Stimulated activated CD4-positive, alpha-beta T cell treated with anti-CD3 and anti-CD28 coated beads, Interleukin-4, amount 100 ng/mL, for 1 hour (primary cell): ENCODE measurements at regions not wholly inside any gene's neighbourhood (a gene's known extent, or its start where the extent isn't known, plus 50 kb on each side); places are given as distances from the start of the nearest gene placed in this dataset.

Source experiments
- DNase-seq: peaks from one replicate; pipeline ENCODE4 v3.0.0-alpha.2; 2020

DNA sequence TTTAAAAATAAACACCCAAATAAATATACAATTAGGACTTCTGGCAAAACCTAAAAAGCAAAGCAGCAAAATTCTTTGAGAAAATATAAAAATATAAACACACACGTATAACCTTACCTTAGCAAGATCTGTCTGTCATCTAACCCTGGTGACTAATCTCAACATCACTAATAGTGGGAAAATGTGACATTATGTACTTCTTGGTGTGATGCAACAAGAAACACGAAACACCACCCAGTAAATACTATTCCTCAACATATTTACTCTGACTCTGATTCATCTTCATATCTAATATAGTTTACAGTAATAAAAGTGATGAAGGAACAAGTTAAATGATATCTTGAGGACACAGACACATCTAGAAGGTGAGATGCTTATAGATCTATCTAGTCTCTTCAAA, 332.6 kb upstream of the MANEA start:
- no peak for DNase-seq

DNA sequence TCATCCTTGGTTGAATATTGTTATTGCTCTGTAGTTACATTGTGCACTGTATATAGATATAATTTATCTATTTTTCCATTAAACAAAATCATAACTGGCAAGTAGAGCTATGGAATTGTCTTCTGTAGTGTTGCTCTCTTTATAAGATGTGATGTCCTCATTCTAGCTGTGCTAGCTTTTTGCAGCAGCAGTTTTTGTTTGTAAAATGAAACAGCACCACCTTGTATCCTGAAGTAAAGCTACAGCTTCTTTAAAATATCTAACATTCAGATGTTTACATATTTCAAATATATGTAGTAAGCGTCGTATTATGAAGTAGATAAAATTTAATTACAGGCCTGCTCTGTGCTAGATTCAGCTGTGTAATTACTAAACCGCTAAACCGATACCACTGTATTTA, 328.8 kb upstream of the MANEA start:
- DNase-seq, result no peak

DNA sequence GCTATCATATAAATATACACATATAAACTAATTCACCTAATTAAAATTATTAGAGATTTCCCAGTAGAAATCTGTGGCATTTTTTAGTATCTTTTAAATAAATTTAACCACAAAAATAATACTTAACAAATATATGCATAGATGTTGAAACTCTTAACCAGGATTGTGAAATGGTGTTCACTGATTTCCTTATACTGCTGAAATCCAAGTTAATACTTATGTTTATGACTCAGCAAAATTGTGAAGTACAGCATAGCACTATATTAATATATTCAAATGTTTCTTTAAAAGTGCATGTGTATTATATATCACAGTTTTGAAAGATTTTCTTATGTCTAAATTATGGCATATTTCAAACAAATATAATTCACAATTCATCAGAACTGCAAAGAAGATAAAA, 328.2 kb upstream of the MANEA start:
- no peak for DNase-seq

DNA sequence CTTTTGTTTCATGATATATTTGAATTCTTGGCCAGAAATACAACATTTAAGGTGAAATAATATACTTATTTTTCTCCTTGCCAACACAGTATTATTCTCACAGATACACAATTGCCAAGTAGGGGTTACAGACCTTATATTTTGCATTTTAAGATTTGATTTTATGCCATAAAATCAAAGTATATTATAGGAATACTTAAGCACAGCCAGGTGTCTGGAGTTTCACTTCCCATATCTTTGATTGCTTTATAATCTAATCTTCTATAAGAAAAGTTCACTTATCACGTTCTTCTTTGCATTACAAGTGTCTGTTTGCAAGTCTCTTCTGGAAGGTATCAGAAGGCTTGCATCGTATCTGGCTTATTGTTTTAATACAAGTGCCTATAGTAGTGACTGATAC, 327.7 kb upstream of the MANEA start:
- DNase-seq, result no peak

DNA sequence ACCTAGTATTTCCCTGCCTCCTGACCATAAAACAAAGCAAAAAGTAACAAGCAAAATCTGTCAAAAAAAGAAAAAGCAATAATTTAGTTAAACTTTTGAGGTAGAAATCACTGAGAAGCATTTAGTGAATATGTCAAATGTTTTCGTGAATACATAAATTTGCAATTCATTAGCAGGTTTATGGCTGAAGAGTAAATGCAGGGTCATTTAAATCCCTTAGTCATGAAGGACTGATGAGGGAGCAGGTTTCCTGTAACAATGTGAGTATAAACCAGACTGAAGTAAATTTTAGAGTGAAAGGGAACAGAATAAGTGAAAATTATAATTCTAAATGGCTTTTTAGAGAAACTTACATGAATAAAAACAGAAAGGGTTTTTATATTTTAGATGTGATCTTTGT, 313.5 kb upstream of the MANEA start:
- DNase-seq, result no peak

DNA sequence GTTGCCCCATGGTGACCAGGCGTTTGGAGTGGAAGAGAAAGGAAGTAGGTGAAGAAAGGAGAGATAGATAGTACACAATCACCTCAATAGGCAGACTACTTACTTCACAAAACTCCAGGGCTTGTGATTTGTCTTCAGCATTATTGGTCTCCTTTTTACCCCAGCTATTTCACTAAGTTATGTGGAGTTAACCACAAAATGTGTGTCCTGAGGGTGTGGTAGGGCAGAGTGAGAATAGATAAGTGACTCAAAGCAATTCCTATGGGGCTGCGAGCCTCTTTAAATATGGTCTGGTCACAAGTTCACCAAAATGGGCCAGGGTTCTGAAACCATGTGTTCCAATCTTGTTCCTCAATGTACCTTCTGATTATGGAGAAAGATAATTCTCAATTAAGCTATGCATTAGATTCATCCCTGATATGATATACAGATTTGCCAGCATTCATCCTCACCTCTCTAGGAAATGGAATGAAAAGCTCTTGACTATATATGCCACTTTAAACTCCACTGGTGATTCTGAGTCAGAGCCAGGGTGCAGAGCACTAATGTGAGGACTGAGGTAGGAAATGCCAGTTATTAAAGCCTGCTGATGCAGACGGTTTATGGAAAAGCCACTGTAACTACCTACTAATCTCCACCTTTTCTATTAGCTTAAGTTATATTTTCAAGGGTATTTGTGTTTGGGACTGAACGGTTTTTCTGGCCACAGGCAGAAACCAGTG, 310.6 kb upstream of the MANEA start:
- DNase-seq, result no peak

DNA sequence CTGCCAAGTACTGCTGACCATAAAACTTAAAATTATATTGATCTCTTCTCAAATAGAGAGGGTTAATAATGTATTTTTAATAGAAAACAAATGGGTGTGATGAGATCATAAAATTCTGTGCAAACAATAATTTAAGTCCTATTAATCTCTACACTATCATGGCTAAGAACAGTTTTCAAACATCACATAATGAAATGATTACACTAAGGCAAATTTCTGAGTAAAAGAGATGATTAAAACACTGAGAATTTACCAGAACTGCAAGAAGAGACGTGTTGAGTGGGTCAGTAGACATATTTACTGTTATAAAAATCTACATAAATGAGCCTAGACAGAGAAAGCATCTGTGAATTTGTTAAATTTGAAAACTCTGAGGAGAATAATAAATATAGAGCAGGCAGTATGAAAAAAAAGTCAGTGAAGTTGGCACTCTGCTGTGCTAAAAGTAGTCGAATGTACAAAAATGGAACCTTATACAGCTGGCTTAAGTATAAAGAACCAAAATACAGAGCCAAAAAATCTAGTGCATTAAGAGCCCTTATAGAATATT, 302.6 kb upstream of the MANEA start:
- no peak for DNase-seq

DNA sequence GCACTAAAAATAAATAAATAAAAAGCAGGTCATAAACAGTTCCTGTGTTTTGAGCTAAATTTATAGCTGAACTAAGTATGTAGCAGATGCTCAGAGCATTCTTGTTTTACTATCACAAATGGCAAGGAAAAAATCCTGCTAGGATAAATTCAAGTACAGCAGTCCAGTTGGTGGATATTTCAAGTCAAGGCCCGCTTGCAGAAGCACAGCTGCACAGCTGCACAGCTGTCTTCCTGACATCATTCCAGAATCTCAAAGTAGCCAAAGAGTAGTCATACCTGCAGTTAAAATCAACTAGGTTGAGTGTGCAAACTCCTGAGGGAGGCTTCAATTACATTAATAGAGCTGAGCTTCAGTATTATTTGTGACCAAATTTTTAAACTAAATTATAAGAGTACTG, 297.7 kb upstream of the MANEA start:
- no peak for DNase-seq

DNA sequence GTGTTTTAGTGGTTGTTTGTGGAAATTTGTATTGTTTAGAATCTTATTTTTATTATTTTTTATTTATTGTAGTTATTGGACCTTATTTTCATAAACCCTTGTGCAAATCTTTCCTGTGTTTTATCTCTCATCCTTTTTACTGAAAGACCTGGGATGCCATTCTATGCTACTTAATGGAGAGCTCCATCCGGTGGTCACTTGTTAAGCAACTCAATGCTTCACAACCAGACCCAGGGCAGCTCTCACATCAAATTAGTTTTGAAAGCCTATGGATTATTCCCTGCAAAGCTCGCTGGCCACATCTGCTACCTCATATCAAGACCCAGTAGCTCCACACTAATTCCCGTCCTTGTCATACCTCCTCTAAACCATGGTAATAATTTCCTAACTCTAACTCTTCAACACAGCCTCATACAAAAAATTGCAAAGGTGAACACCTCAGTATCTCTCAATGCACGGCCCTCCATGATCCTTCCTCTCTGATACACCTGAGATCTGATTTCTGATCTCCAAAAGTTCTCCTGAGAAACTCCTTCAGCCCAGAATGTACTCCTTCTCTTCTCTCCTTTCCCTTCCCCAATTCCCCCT, 296.6 kb upstream of the MANEA start:
- no peak for DNase-seq

DNA sequence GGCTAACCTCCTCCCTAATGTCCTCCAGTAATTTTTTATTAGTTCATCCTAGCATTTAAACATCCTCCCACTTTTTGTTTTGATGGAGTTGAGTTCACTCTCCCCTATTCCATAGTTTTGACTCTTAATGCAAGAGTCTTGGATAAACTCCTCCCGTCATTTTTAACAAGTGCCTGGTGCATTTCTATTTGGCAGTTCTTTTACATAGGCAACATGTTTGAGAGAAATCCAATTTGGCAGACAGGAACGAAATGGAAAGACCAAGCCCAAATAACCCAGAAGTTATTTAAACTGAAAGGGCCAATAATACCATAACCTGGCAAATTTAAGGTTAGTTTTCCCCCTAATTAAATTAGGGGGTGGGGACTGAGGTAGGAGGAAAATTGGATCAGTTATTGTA, 291.5 kb upstream of the MANEA start:
- no peak for DNase-seq

DNA sequence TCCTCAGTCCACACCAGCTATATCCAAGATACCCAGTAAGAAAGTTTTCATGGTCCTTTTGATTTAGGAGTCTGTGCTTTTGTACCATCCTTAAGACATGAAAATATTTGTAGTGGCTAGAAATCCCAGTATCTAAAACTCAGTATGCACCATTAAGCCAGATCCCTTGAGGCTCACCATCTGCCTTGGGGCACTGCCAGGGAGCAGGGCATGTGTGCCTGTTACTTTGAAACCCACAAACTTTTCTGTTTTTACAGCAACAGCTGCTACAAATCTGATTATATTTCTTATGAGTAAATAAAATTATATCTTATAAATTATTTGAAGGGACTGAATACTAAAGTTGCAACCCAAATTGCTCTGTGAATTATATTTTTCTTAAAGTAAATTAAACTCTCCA, 290.5 kb upstream of the MANEA start:
- DNase-seq, result no peak

DNA sequence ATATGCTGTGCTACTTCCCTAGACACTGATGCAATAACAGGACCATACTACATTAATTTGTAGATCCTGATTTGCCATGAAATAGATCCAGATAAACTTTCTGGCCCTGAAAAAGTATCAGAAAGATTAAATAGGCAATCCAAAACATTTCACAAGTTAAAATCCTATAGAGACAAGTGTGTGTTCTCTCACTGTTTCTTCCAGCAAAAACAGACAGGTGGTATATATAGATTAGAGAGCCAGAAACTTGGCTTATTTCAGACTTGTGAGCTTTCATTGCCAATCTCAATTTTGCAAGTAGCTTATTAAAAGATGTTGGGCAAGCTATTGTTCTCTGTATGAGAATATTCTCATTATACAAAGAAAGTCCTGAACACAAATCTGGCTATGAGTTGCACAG, 289.1 kb upstream of the MANEA start:
- DNase-seq, result no peak

DNA sequence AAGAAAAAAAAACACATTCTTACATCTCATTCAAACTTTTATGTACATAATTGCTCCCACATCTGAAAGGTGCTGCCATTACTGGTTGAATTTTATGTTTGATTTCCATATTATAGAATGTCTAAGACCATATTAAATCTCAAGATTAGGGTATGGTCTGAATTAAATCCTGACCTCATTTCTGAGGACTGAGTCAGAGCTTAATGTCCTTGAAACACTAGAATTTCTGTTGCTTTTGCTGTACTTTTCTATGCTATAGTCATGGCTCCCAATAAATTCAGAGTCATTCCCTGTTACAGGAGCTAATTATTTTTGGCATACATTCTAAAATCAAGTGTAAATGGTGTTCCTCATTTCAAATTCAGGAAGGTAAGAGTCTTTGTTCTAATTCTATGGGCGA, 285.3 kb upstream of the MANEA start:
- no peak for DNase-seq

DNA sequence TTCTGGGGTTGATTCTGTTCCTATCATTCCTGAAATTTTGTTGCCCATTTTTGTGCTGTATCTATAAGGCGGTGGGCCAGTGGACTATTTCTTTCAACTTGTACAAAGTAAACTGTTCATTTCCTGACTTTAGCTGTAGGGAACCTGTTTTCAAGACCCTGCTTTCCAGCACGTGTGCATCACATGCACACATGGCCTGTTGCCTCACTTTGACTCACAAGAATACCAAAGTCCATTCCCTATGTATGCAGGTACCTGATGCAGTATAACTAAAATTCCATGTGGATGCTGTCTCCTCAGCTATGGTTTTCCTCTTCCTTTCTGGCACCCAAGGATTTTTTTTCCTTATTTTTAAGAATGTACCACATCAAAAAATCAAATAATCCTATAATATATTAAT, 284.1 kb upstream of the MANEA start:
- no peak for DNase-seq

DNA sequence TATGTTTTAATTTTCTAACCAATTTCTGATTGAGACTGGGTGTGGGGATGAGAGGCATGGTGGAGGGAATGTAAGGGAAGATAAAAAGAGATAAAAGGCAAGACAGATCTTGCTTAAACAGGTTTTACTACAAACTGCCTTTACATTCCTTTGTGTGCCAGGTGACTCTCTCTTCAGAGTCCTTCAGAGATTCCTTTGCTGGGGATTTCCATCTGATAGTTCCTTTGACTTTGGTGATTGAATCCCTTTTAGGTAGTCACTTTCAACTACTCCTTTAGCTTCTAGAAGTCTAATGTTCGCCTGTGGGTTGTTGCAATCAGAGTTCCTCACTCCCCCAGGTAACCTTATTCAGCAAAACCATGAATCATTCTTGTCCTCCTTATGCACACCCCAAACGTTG, 283.3 kb upstream of the MANEA start:
- no peak for DNase-seq

DNA sequence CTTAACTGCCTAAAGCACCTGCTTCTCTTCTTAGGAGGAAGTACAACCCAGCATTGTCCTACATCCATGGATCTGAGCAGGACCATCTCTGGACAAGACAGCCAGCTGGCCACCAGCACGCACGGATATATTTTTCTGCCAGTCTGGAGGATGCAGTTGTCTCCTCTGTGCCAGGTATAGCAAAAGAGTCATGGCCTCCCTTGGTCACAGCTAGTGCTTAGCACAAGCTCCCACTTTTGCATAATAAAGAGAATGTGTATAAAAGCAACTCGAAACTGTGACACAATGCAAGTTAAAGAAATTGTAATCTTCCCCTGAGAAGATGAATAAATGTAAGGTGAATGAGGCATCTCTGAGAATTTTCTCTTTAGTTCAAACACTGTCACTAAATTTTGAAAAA, 267.8 kb upstream of the MANEA start:
- DNase-seq, result no peak

DNA sequence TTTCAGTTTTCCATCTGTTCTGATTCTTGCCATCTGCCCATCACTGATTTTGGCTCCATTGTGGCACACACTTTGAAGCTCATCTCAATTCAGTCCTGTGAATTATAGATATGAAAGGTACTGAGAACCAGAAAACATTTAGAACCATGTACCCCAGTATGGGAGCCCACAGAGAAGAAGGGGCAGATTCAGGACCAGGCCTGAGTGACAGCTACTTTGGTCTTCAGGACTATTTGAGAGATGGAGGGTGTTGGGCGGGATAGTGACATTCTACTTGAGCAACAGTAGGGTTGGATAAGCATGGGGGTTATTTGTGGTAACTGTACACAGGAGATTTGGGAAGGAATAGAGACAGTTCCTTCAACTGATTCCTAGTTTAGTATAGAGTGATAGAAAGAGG, 259.2 kb upstream of the MANEA start:
- no peak for DNase-seq

DNA sequence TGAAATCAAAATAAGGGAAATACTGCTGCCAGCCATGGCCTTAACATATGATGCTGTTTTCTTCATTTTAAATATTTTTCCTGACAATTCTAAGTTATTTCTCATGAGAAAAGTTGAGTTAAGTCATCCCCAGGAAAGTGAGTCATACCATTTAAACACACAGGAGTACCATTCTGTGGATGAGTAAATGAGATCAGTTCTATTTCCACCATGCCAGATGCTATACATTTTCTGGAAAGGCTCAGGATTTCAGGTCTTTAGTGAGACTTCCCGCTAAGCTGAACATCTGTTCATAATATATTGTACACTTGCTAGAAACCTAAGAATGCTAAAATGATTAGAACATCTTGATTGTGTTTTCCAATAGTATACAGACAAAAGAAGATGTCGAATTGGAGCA, 256.2 kb upstream of the MANEA start:
- no peak for DNase-seq

DNA sequence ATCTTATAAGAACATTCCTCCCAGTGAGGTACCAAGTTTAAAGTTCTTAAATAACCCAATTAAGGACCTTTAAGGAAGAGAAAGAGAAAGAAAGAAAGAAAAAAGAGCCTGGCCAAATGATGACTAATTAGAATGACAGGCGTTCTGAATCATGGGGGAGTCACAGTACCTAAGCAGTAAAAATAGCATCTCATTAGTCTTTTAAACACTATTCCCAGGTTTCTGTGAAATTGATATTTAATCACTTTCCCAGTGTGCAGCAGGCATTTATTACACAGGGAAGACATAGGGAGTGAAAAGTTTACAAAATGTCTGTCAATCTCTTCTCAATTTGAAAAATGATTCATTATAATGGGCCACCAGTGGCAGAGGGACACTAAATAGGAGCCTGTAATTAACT, 251.4 kb upstream of the MANEA start:
- DNase-seq, result no peak

DNA sequence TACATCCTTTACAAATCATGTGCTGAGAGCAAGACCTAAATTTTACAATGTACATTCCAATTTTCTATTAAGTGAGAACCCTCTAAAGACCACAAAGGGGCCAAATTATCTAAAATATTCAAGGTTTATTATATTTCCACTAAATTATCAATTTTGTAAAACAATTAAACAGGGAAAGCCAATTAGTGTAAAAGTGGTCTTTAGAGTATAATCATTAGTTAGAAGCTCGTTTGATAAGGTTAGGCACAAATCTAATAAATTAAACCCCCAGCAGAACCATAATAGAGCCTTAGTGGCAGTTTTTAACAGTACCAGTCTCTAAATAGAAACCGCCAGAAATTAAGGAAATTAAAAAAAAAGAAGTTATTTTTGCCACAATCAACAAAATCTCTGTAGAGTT, 249.1 kb upstream of the MANEA start:
- no peak for DNase-seq

DNA sequence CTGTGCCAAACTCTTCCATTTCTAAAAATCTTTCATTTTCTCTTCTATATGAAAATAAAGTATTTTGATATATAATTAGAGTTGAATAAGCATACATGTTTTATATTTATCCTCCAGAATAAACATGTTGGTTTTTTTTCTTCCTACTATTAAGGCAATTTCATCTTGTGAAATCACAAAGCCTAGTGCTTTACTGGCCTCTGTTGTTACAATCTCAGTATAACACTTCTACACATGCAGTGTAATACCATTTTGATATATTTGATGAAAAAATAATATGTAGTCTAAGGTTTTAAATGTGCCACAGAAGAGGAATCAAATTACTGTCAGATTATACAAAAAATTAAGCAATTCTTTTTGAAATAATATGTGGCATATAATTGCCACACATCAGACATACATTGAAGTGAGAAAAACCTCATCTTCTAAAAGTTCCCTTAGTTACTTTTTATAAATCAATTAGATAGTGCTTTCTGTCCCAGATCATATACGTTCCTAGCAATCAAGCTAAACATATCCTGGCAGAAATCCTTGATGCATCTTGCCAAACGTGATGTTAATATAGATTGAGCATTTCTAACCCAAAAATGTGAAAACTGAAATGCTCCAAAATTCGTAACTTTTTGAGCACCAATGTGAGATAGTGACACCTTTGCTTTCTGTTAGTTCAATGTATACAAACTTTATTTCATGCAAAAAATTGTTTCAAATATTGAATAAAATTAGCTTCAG, 225.1 kb upstream of the MANEA start:
- no peak for DNase-seq

DNA sequence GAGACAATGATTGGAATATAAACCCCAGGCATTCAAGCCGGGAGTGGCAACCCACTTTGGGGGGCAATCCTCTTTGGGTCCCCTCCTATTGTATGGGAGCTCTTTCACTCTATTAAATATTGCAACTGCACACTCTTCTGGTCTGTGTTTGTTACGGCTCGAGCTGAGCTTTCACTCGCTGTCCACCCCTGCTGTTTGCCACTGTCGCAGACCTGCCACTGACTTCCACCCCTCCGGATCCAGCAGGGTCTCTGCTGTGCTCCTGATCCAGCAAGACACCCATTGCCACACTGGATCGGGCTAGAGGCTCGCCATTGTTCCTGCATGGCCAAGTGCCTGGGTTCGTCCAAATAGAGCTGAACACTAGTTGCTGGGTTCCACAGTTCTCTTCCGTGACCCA, 222.8 kb upstream of the MANEA start:
- DNase-seq, result no peak

DNA sequence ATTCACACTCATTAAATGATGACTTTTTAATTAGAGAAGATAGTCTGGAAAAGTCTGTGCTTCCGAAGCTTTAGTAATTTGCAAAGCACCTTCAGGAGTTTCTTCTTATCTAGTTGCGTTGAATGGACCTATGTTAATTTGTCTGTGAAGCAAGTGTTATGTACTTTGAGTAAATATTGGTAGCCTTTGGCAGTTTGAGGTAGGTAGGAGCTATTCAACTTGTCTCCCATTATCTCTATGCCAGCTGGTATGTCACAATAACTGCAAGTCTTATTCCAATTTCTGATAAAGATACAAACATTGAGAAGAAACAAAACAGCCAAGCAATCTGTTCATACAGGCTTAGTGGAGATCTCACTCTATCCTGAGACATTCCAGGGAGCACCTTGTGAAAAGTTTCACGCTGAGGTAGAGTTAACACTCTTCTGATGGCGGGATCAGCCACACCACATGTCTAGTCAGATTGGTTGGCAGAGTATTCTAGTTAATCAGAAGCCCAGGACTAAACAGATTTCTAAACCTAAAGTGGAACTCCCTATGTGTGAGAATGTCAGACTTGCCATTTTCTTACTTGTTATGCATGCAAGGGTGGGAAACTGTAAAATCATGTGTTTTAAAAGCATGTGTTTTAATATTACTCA, 219.8 kb upstream of the MANEA start:
- DNase-seq, result no peak
